HG03432 (cell line): ENCODE measurements at regions not wholly inside any gene's neighbourhood (a gene's known extent, or its start where the extent isn't known, plus 50 kb on each side); places are given as distances from the start of the nearest gene placed in this dataset.
"Not testable (repeated sequence)": the region's sequence is repeated elsewhere in the genome, so short reads cannot be mapped to it uniquely, and the experiment has no call there.

Experiments used
- ATAC-seq: cut with Tn5 transposase; IDR thresholded peaks from one replicate; pipeline ENCODE4 v1.9.1; 2021; ENCODE audit warnings: mild to moderate bottlenecking, moderate library complexity; ENCODE audit not compliant: unreplicated experiment

DNA sequence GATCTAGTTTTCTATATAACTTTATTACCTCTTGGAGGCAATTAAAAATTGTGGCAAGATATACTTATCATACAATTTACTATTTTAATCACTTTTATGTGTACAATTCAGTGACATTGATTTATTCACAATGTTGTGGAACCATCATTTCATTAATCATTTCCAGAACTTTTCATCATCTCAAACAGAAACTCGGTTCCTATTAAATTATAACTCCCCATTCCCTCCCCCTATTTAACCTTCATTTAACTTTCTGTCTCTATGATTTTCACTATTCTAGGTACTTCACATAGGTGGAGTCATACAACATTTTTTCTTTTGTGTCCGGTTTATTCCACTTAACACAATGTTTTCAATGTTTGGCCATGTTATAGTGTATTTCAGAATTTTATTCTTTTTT, 252.8 kb downstream of the REEP3 start:
- no peak for ATAC-seq

DNA sequence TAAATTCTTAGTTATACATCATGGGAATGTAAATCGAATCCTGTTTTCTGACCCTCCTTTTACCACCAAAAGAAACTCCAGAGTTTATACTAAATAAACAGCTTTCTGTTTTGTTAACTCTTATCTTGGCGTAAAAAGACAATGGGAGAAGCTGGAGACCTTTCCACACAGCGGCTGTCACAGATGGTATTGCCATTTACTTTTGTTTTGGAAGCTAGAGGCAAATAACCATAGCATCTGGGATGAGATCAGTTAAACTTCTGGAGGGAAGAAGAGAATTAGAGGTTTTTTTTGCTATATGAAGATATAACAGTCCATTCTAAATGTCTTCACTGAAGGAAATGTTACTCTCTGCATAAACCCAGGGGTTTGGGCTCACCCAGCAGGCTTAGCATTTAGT, 258.9 kb downstream of the REEP3 start:
- ATAC-seq = no peak

DNA sequence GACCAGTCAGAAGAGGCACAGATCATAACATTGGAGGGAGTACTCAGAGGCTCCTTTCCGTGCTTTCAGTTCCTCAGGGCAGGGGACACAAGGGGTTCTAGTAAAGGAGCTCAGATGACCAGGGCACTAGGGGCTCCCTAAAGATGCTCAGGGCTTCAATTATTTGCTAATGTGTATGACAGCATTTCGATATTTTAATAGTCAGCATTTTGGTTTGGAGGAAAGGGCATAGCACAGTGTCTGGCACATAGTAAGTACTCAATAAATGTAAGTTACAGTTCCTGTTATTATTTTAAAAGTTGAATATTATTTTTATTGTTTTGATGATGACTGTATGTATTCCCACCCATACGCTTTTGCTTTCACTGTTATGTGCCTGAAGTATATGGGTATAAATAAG, 260.0 kb downstream of the REEP3 start:
- ATAC-seq = no peak

DNA sequence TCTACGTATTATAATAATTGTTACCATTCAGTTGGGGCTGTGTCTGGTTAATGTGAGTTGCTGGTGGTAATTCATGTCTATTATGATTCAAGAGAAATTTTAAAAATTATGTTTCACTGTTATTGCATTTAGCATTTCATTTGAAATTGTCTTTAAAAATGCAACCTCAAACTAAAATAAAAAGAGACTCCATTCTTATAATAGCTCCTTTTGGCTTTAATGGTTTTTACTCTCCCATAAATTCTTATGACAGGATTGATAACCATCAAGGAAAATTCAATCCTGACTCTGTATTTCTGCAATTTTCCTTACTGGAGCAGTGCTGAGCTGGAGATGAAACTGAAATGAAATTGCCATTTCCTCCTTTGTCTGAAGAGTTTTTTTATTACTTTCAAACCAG, 262.7 kb downstream of the REEP3 start:
- ATAC-seq = no peak

DNA sequence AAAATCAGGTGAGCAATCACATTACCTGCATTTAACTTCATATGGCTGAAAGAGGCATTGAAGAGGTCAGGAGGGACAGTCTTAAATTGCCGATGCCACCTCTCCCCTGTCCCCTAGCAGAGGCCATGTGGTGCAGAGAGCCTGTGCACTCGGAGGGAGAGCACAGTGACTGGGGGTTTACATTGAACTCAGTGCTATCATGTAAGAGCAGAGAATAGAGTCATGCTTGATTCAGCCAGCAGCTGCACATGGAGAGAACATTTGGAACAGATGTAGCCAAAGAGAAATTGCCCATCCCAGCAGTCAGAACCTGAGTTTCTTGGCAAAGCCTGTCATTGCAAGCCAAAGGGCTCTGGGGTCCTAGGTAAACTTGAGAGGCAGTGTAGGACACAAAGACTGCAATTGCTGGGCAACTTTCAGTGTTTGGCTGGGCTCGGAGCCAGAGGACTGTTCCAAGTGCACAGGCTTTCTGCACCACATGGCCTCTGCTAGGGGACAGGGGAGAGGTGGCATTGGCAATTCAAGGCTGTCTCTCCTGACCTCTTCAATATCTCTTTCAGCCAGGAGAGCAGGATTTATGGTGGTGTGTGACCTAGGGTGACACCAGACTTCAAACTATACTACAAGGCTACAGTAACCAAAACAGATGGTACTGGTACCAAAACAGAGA, 267.1 kb downstream of the REEP3 start:
- no peak for ATAC-seq

DNA sequence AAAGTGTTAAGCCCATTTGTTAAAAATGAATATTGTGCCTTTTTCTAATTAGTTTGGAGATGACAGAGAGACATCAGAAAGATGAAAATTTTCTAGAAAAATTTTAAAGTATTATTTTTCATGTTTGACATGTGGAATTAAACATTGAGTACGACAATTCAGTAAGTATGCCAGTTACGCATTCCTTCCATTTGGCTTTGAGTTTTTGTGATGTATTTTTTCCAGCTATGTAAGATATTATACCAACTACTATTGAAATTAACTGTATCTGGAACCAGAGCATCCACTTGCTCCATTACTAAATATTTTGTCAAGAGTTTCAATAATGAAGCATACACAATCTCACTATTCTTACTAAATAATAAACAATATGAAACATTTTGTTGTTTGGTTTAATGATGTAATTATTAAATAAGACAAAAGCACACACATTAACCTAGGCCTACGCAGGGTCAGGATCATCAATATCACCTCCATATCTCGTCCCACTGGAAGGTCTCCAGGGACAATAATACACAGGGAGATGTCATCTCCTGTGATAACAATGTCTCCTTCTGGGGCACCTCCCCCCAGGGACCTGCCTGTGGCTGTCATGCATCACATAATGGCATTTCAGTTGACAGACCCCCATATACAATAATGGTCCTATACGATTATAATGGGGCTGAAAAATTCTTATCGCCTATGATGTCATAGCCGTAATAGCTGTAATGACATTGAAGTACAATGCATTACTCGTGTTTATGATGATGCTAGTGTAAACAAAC, 274.1 kb downstream of the REEP3 start:
- no peak for ATAC-seq

DNA sequence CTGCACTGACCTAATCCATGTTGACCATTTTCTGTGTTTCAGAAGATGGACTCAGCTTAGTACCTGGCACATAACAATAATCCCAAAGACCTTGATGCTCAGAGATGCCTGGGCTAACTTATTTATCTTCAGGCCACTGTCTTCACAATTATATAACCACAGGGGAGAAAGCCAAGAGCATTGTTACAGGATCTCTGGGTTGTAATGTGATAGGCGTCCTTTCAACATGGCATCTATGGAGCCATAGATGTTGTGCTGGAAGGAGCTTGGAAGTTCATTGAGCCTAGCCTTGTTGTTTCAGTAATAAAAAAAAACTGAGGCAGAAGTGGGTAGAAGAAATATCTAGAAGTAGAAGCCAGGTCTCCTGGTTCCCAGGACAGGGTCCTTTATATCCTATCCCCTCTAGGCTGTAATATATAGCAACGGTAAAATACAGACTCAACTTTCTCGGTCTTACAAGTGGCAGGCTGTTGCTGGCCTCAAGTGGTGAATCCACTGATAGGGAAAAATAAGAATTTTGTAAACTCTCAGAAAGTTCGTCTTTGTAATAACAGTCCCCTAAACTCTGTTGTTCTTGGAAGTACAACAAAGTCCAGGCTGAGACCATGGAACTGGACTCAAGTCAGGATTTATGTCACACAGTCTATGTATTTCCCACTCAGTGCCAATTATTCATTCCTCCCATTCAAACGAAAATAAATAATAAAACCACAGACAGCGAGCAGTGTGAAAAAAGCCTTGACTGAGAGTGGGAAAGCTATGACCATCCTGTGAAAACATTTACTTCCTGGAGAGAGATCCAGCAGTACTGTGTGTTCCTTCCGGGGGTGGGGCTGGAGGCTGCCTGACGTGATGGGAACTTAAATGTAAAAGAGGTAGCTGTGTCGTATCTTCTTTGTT, 277.6 kb downstream of the REEP3 start:
- no peak for ATAC-seq

DNA sequence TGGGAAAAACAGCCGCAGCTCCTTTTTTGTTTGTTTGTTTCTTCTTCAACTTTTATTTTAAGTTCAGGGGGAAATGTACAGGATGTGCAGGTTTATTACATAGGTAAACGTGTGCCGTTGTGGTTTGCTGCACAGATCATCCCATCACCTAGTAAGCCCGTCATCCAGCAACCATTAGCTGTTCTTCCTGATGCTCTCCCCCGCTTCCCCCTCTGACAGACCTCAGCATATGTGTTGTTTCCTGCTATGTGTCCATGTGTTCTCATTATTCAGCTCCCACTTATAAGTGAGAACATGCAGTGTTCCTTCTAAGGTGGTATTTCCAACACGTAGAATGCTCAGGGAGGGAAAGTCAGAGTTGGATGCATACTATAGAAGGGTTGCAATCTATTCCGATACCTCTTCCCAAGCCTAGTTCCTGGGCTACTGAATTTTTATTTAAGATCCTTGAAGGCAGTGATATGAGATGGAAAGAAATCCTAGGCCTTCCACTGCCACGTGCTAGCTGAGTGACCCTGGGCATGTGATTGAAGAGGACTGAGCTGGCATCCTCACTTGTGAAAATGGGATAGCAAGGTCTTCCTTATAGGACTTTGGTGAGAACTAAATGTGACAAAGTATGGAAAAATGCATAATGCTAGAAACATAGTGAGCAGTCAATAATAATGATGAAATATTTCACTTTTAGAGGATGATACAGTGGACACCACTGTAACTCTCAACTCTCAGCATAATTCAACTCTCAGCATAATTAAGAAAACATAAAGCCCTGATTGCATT, 278.5 kb downstream of the REEP3 start:
- no peak for ATAC-seq

DNA sequence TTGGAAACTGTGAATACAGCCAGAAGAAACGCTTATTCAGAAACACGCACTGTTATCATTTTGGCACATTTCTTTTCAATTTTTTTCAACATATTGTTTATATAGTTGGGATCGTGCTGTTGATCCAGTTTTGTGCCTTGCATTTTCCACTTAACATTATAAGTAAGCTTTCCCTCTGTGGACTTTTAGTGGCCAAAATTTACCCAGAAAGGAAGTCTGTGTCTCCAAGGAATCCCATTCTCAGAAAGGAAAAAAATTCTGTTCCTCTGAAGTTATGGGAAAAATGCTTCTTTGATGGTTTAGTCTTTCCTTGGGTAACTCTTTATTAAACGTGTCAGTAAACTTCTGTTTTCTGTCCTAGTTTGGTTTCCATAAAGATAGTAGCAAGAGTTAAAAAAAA, 280.0 kb downstream of the REEP3 start:
- no peak for ATAC-seq

DNA sequence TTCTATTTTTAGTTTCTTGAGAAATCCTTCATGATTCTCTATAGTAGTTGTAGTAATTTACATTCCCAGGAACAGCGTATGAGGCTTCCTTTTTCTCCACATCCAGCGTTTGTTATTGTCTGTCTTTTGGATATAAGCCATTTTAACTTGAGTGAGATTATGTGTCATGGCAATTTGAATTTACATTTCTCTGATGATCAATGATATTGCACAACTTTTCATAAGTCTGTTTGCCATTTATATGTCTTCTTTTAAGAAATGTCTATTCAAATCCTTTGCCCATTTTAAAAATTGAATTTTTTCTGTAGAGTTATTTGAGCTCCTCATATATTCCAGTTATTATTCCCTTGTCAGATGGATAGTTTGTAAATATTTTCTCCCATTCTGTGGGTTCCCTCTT, 285.1 kb downstream of the REEP3 start:
- no peak for ATAC-seq

DNA sequence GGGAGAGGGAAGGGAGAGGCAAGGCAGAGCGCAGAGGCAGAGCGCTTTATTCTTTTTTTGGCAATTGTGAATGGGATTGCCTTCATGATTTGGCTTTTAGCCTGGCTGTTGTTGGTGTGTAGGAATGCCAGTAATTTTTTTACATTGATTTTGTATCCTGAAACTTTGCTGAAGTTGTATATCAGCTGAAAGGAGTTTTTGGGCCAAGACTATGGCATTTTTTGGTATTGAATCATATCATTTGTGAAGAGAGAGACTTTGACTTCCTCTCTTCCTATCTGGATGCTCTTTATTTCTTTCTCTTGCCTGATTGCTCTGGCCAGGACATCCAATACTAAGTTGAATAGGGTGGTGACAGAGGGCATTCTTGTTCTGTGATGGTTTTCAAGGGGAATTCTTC, 291.3 kb downstream of the REEP3 start:
- ATAC-seq = no peak

DNA sequence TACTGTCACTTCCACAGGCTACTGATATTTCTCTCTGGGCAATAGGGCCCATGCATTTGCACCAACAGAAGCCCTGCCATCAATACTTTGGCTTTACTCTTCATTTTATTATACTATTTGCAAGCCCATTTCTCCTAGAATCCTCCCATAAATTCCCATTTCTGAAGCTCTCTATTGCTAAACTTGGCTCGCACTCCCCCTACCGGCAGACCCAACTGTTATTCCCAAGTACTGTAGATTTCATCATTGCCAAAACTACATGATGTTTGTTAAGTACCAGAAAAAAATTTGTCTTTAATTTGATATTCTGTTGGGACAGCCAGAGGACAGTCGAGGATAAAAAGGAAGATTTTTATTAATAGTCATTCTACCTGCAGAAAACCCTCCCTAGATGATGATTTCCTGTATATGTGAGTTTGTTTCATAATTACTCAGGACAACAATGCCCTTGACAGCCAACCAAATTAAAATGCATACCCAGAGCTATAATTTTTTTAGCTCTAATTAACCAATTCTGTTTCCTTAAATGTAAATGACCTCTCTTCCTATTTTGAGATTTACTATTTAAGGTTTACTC, 298.6 kb downstream of the REEP3 start:
- ATAC-seq = no peak

DNA sequence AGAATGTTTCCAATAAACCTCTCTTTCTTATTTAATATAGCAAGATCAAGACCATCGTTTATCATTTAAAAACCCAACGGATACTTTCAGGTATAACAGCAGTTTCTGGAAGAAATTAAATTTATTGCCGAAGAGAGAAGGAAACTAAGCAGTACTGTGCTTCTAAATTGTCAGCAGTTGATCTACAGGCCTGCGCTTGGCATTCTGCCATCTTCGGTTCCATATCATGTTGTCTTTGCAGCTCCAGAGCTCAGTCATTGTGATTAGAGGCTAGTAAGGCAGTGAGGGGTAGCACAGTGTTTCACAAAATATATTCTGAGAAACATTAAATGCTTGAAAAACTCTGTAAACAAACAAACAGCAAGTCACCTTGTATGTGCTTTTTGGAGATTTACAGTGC, 301.3 kb downstream of the REEP3 start:
- ATAC-seq = no peak

DNA sequence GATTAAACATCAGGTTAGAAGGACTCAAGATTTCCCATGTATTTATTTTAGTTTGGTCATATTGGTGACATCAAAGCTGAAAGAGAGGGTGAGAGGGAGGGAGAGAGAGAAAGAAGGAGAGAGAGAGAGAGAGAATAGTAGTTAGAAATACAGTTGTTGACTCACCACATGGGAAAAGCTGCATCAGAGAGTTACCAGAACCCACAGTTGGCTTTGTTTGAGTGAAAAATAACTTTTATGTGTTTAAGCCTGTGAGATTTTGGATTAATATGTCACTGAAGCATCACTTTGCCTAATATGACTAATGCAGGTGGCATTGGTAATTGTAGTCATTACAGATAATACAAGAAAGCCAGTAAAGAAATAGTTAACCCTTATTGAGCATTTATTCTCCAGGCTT, 303.9 kb downstream of the REEP3 start:
- ATAC-seq = no peak

DNA sequence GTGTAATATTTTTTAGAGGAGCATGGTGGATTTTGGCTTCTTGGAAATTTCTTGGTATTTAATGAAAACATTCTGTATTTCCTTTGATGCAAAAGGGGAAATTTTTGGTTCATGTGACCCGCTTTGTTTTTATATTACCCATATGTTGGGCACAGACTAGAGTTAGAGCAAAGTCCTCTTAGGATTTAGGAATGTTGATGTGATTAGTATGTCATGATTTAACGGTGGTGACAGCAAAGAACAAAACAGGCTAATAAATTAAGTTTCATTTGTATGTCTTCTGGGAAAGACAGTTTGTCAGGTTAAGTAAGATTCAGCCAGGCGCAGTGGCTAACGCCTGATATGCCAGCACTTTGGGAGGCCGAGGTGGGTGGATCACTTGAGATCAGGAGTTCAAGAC, 304.6 kb downstream of the REEP3 start:
- ATAC-seq = no peak

DNA sequence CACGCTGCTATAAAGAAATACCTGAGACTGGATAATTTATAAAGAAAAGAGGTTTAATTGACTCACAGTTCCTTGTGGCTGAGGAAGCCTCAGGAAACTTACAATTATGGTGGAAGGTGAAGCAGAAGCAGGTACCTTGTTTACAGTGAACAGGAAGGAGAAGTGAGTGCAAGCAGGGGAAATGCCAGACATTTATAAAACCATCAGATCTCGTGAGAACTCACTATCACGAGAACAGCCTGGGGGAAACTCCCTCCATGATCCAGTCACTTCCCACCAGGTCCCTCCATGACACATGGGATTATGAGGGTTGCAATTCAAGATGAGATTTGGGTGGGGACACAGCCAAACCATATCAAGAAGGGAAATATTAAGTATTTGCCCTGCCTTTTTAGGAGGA, 305.8 kb downstream of the REEP3 start:
- ATAC-seq = not testable (repeated sequence)

DNA sequence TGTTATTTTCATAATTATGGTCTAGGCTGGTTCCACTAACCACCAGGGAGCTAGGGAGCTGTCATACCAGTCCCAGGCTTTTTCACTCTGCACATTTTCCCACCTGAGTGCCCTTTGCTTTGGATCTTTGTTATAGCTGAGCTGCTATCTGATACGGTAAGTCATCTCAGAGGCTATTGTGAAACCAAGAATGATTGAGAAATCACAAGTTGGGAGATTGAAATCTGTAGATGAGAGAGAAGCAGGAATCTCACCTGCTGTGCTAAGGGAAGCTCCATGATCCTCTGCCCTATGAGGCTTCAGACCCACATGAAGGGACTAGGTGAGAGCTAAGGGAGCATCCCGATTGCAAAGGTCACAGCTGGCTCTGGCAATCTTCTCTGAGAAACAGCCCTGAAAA, 307.8 kb downstream of the REEP3 start:
- no peak for ATAC-seq

DNA sequence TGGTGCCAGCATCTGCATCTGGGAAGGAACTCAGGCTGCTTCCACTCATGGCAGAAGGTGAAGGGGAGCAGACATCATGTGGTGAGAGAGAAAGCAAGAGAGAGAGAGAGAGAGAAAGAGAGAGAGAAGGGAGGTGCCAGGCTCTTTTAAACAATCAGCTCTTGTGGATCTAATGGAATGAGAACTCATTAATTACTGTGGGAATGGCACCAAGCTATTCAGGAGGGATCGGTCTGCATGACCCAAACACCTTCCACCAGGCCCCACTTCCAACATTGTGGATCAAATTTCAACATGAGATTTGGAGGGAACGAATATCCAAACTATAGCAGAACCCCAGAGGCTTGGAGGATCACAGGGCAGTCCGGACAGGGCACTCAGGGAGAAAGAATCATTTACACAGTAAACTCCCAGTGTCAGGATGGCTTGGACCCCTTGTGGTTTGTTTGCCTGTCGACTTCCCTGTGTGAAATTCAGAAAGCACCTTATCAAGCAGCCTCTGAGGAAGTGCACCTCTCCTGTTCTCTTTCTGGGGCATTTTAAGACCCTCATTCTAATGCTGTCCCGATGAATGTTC, 308.5 kb downstream of the REEP3 start:
- ATAC-seq = no peak

DNA sequence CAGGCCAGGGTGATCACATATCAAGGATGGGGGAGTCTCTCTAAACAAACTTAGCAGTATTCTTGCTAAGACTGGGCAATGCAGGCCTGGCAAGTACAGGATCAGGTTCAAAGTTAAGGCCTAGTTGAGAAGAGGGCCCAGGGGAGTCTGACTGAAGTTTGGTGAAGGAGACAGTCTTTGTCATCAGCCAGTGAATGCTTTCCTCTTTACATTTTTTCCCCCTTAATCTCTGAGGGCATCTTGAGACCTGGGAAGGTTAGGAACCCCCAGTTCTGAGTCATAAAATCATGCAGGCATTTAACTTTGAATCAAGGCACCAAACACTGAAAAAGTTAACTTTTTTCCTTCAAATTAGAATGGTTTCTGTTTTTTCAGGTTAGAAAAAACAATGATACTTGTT, 311.5 kb downstream of the REEP3 start:
- ATAC-seq = no peak

DNA sequence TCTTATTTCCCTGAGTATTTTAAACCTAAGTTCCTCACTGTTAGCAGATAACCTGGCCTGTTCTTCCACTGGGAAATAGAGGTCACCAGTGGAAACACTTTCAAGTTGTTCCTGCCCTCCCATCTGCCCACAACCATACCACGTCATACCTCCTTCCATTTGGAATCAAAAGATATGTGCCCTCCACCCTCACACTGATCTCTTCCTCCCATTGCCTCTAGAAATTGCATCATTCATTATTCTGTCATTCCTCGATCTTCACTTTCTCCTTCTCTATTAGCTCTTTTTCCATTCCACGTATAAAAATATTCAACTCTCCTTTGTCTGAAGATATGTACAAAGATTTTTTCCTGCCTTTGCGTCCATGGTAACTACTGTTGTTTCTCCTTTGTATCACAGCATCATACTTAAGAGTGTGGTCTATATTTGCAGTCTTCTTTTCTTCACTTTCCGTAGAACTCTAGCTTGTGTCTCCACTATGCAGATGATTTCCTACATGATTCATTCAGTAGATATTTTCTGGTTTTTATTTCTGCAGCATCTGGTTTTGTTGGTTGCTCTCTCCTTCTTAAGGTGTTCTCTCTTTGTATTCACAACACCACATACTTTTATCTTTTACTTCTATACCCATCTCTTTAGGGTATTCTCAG, 312.3 kb downstream of the REEP3 start:
- ATAC-seq = no peak
